DOHH2 (cell line): ENCODE measurements at regions not wholly inside any gene's neighbourhood (a gene's known extent, or its start where the extent isn't known, plus 50 kb on each side); places are given as distances from the start of the nearest gene placed in this dataset.

Experiments
- CTCF ChIP-seq: fragments of 200-600 bp; sonication (generic); IDR thresholded peaks from one replicate; pipeline ENCODE4 v1.5.1; 2014; ENCODE audit warnings: antibody characterized with exemption, mild to moderate bottlenecking, low read depth, low read length; ENCODE audit not compliant: poor library complexity, severe bottlenecking
- EZH2phosphoT487 ChIP-seq: fragments of 200-600 bp; sonication (generic); IDR thresholded peaks from 2 replicates; pipeline ENCODE4 v1.6.1; 2017; ENCODE audit warnings: borderline replicate concordance, mild to moderate bottlenecking, antibody characterized with exemption, low read length, moderate library complexity, mixed read lengths

GRCh38 chr3:20537234-20537633 is 351.2 kb upstream of the SGO1 start:
- TF ChIP-seq CTCF (no peak), EZH2phosphoT487 (no peak)
